Left hindlimb (tissue), 1 donor: ENCODE measurements at regions not wholly inside any gene's neighbourhood (a gene's known extent, or its start where the extent isn't known, plus 50 kb on each side); places are given as distances from the start of the nearest gene placed in this dataset.

Experiments
- DNase-seq: peaks from one replicate; pipeline ENCODE4 v3.0.0-alpha.2; 2018

- no peak for DNase-seq
Observed at GRCh38 chr1:240004086-240004749, 87.5 kb upstream of the FMN2 start.

- DNase-seq, result no peak
Observed at GRCh38 chr1:240005997-240006650, 85.6 kb upstream of the FMN2 start.

GRCh38 chr1:240008298-240008697 lies 83.4 kb upstream of the FMN2 start:
- no peak for DNase-seq

- no peak for DNase-seq
Observed at GRCh38 chr1:240014051-240014450, 77.6 kb upstream of the FMN2 start.

- DNase-seq, result no peak
Observed at GRCh38 chr1:240018617-240019016, 73.1 kb upstream of the FMN2 start.

- no peak for DNase-seq
Observed at GRCh38 chr1:240019524-240019923, 72.2 kb upstream of the FMN2 start.

- DNase-seq, result no peak
Observed at GRCh38 chr1:240020871-240021270, 70.8 kb upstream of the FMN2 start.

GRCh38 chr1:240021709-240022108 lies 70.0 kb upstream of the FMN2 start:
- DNase-seq, result no peak

- no peak for DNase-seq
Observed at GRCh38 chr1:240027059-240027462, 64.6 kb upstream of the FMN2 start.

GRCh38 chr1:240029418-240029817 lies 62.3 kb upstream of the FMN2 start:
- DNase-seq, result no peak

GRCh38 chr1:240030236-240030635 lies 61.4 kb upstream of the FMN2 start:
- no peak for DNase-seq

GRCh38 chr1:240031009-240031408 lies 60.7 kb upstream of the FMN2 start:
- no peak for DNase-seq

- no peak for DNase-seq
Observed at GRCh38 chr1:240031414-240031813, 60.3 kb upstream of the FMN2 start.

GRCh38 chr1:240033406-240033805 lies 58.3 kb upstream of the FMN2 start:
- DNase-seq, result no peak

- no peak for DNase-seq
Observed at GRCh38 chr1:240036526-240036925, 55.2 kb upstream of the FMN2 start.
